HCT116 (cell line): ENCODE measurements at regions not wholly inside any gene's neighbourhood (a gene's known extent, or its start where the extent isn't known, plus 50 kb on each side); places are given as distances from the start of the nearest gene placed in this dataset.

Experiments
- ATAC-seq: fragments of 200-7000 bp; cut with Tn5 transposase; 2 replicates; pipeline ENCODE4 v1.9.1; 2020; ENCODE audit warnings: mild to moderate bottlenecking, moderate library complexity
- BruUV-seq: library from RNA; stranded (reverse); fragments of 400-500 nt; replicated peaks from 2 replicates; lab custom pipeline; 2021; lab: Mats Ljungman, UMichigan
- CTCF ChIA-PET: fragments of 300-600 bp; sonication (Branson Sonifier 250); formaldehyde crosslinking; loops from one replicate; lab custom pipeline; 2021; ENCODE audit warnings: antibody characterized with exemption; lab: Charles Lee
- POLR2A ChIA-PET: fragments of 300-600, 350-600 bp; sonication (Branson Sonifier 250); formaldehyde crosslinking; loops from one replicate; lab custom pipeline; 2021; ENCODE audit warnings: antibody characterized with exemption; lab: Charles Lee
- RAD21 ChIA-PET, 2 experiments: fragments of 300-600 bp; sonication (Branson Sonifier 250); formaldehyde crosslinking; loops; one replicate each; lab custom pipeline; 2023; ENCODE audit warnings: low total read pairs in 2 of 2; ENCODE audit not compliant: uncharacterized antibody in 2 of 2, unreplicated experiment in 2 of 2, low non-redundant PET in 1 of 2; lab: Charles Lee
- DNase-seq: peaks from one replicate; pipeline ENCODE4 v3.0.0-alpha.2; 2010; ENCODE audit warnings: low read depth, low spot score
- H2AFZ ChIP-seq: fragments of 200-600 bp; shearing (Covaris generic), sonication (generic); 2 replicates; pipeline ENCODE4 v1.6.1; 2017; ENCODE audit warnings: low read depth, mixed run types, mixed read lengths, antibody characterized with exemption, low read length; ENCODE audit not compliant: poor library complexity, severe bottlenecking
- H3K27ac ChIP-seq: 2 replicates; pipeline ENCODE4 v1.5.1; 2012; ENCODE audit warnings: low read depth, low read length
- H3K27me3 ChIP-seq: fragments of 200-600 bp; sonication (generic); 2 replicates; pipeline ENCODE4 v1.6.1; 2016; ENCODE audit warnings: mixed run types, low read length, mixed read lengths; ENCODE audit not compliant: insufficient read depth
- H3K36me3 ChIP-seq, 2 experiments: fragments of 200-500 bp in 1 of 2; fragments of 200-600 bp in 1 of 2; sonication (Bioruptor generic) in 1 of 2; sonication (generic) in 1 of 2; 2 replicates each; pipeline versions ENCODE4 v1.5.1 to v1.6.1; 2014 to 2016; ENCODE audit warnings: low read length in 2 of 2, inconsistent platforms in 1 of 2, mixed read lengths in 1 of 2, mixed run types in 1 of 2; ENCODE audit not compliant: insufficient read depth in 2 of 2, control insufficient read depth in 1 of 2
- H3K4me1 ChIP-seq, 2 experiments: fragments of 200-600 bp in 1 of 2; sonication (generic) in 1 of 2; 2 replicates each; pipeline versions ENCODE4 v1.5.1 to v1.6.1; 2012 to 2017; ENCODE audit warnings: low read length in 2 of 2, inconsistent platforms in 1 of 2, mild to moderate bottlenecking in 1 of 2, mixed read lengths in 1 of 2, mixed run types in 1 of 2, moderate library complexity in 1 of 2; ENCODE audit not compliant: insufficient read depth in 2 of 2, control insufficient read depth in 1 of 2
- H3K4me2 ChIP-seq: fragments of 200-600 bp; sonication (generic); 2 replicates; pipeline ENCODE4 v1.6.1; 2017; ENCODE audit warnings: mixed run types, low read length, mixed read lengths
- H3K4me3 ChIP-seq, 2 experiments: fragments of 200-600 bp in 1 of 2; sonication (generic) in 1 of 2; replicated peaks in 1 of 2; 2 replicates each; pipeline ENCODE4 v1.5.1; 2011 to 2016; ENCODE audit warnings: low read length in 2 of 2, control low read depth in 1 of 2, low read depth in 1 of 2, mild to moderate bottlenecking in 1 of 2, mixed read lengths in 1 of 2, mixed run types in 1 of 2
- H3K79me2 ChIP-seq: fragments of 200-600 bp; sonication (generic); 2 replicates; pipeline ENCODE4 v1.6.1; 2017; ENCODE audit warnings: mild to moderate bottlenecking, mixed run types, low read length, moderate library complexity, mixed read lengths; ENCODE audit not compliant: insufficient read depth
- H3K9ac ChIP-seq: fragments of 200-600 bp; sonication (generic); 2 replicates; pipeline ENCODE4 v1.6.1; 2016; ENCODE audit warnings: low read length, mixed read lengths
- H3K9me2 ChIP-seq: fragments of 200-600 bp; sonication (generic), shearing (Covaris generic); 2 replicates; pipeline ENCODE4 v1.6.1; 2017; ENCODE audit warnings: mixed run types, mild to moderate bottlenecking, moderate library complexity; ENCODE audit not compliant: insufficient read depth
- H3K9me3 ChIP-seq, 2 experiments: fragments of 200-500 bp in 1 of 2; fragments of 200-600 bp in 1 of 2; sonication (Bioruptor generic) in 1 of 2; sonication (generic) in 1 of 2; 2 replicates each; pipeline ENCODE4 v1.6.1; 2014 to 2017; ENCODE audit warnings: low read length in 2 of 2, mixed read lengths in 2 of 2, inconsistent platforms in 1 of 2, low read depth in 1 of 2, mild to moderate bottlenecking in 1 of 2, mixed run types in 1 of 2, moderate library complexity in 1 of 2; ENCODE audit not compliant: control insufficient read depth in 1 of 2, insufficient read depth in 1 of 2
- H4K20me1 ChIP-seq: fragments of 200-600 bp; sonication (generic), shearing (Covaris generic); 2 replicates; pipeline ENCODE4 v1.6.1; 2017; ENCODE audit warnings: mixed run types, mild to moderate bottlenecking, moderate library complexity; ENCODE audit not compliant: insufficient read depth
- CBX3 ChIP-seq: IDR thresholded peaks from 2 replicates; pipeline ENCODE4 v1.6.1; 2012; ENCODE audit warnings: low read depth
- CEBPB ChIP-seq: IDR thresholded peaks from 2 replicates; pipeline ENCODE4 v1.6.1; 2012; ENCODE audit warnings: low read depth
- CTCF ChIP-seq, 3 experiments: fragments of 200-600 bp in 1 of 3; sonication (generic) in 1 of 3; IDR thresholded peaks in 2 of 3; conservative IDR thresholded peaks in 1 of 3; 2 replicates each; pipeline ENCODE4 v1.5.1; 2012 to 2017; ENCODE audit warnings: low read depth in 2 of 3, low read length in 2 of 3, antibody characterized with exemption in 1 of 3, borderline replicate concordance in 1 of 3, control low read depth in 1 of 3, mild to moderate bottlenecking in 1 of 3, mixed read lengths in 1 of 3, mixed run types in 1 of 3, moderate library complexity in 1 of 3; ENCODE audit not compliant: insufficient read depth in 1 of 3
- ELF1 ChIP-seq: IDR thresholded peaks from 2 replicates; pipeline ENCODE4 v1.6.1; 2012; ENCODE audit warnings: low read depth, borderline replicate concordance
- EZH2 ChIP-seq: fragments of 200-600 bp; sonication (generic); IDR thresholded peaks from 2 replicates; pipeline ENCODE4 v1.6.1; 2017; ENCODE audit warnings: antibody characterized with exemption, mixed run types
- EZH2phosphoT487 ChIP-seq: fragments of 200-600 bp; IDR thresholded peaks from 2 replicates; pipeline ENCODE4 v1.6.1; 2018; ENCODE audit warnings: antibody characterized with exemption, borderline replicate concordance
- FOSL1 ChIP-seq: IDR thresholded peaks from 2 replicates; pipeline ENCODE4 v1.6.1; 2012; ENCODE audit warnings: low read depth
- JUND ChIP-seq: IDR thresholded peaks from 2 replicates; pipeline ENCODE4 v1.6.1; 2012
- POLR2A ChIP-seq: IDR thresholded peaks from 2 replicates; pipeline ENCODE4 v1.7.0; 2011; ENCODE audit warnings: borderline replicate concordance; ENCODE audit not compliant: insufficient read depth, insufficient read length; ENCODE audit errors: extremely low read depth
- POLR2AphosphoS5 ChIP-seq: IDR thresholded peaks from 2 replicates; pipeline ENCODE4 v1.6.1; 2011; ENCODE audit warnings: mild to moderate bottlenecking, low read depth, low read length, moderate library complexity
- SRF ChIP-seq: IDR thresholded peaks from 2 replicates; pipeline ENCODE4 v1.6.1; 2012; ENCODE audit warnings: low read depth
- TCF7L2 ChIP-seq: IDR thresholded peaks from 2 replicates; pipeline ENCODE4 v1.7.0; 2011; ENCODE audit warnings: borderline replicate concordance, inconsistent platforms; ENCODE audit not compliant: insufficient read depth, insufficient read length; ENCODE audit errors: extremely low read depth
- YY1 ChIP-seq: IDR thresholded peaks from 2 replicates; pipeline ENCODE4 v1.6.1; 2011; ENCODE audit warnings: low read length, low read depth, moderate library complexity, mild to moderate bottlenecking; ENCODE audit not compliant: insufficient replicate concordance; ENCODE audit errors: extremely low read depth
- ZFX ChIP-seq: fragments of 450-650 bp; IDR thresholded peaks from 2 replicates; pipeline ENCODE4 v1.6.1; 2017
- ZNF274 ChIP-seq: fragments of 200-500 bp; sonication (Bioruptor generic); IDR thresholded peaks from 2 replicates; pipeline ENCODE4 v1.6.1; 2014; ENCODE audit warnings: mild to moderate bottlenecking, low read depth, low read length, inconsistent platforms
- intact Hi-C: fragments of 100-400 bp; cut with micrococcal nuclease; formaldehyde crosslinking; loops from 2 replicates; pipeline ENCODE4 v1.10.0; 2022
- TF ChIP-seq, protein P1 (sequence below): IDR thresholded peaks from 2 replicates; pipeline ENCODE4 v1.6.1; 2012; ENCODE audit warnings: low read depth
- TF ChIP-seq, protein P2 (sequence below): IDR thresholded peaks from 2 replicates; pipeline ENCODE4 v1.6.1; 2012

DNA sequence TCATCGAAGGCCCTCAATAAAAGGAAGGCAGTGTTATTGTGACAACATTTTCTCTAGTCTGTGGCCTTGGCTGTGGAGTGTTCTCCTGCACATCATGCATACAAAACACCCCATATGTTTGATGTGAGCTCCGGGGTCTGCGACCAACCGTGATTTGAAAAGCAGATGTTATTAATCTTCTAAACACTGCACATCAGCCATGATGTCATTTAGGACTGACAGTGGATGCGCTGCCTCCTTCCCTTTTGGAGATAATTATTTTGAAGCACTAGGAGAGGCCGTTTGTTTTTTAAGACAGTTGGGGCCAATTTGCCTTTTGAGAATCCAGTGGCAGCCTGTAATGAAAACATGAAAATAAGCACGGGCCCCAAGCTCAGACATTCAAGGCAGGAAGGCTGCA, 1041.6 kb downstream of the BCL11B start:
- CTCF ChIA-PET: no interaction called here
- Histone ChIP-seq H3K27me3 (no peaks in the 10 kb centered on the region), H4K20me1 (no peaks in the 10 kb centered on the region), H3K4me2 (no peak overlapping the region), H3K9me3 (no peaks in the 10 kb centered on the region; a peak in 2 of 4 replicates), H3K36me3 (no peaks in the 10 kb centered on the region), H3K9ac (no peak overlapping the region), H3K27ac (no peak overlapping the region), H2AFZ (no peak overlapping the region), H3K4me1 (no peaks in the 10 kb centered on the region), H3K4me3 (no peak overlapping the region), H3K79me2 (no peaks in the 10 kb centered on the region), H3K9me2 (no peaks in the 10 kb centered on the region)
- DNase-seq (no peak), ATAC-seq (no peak)
- TF ChIP-seq, protein P1, sequence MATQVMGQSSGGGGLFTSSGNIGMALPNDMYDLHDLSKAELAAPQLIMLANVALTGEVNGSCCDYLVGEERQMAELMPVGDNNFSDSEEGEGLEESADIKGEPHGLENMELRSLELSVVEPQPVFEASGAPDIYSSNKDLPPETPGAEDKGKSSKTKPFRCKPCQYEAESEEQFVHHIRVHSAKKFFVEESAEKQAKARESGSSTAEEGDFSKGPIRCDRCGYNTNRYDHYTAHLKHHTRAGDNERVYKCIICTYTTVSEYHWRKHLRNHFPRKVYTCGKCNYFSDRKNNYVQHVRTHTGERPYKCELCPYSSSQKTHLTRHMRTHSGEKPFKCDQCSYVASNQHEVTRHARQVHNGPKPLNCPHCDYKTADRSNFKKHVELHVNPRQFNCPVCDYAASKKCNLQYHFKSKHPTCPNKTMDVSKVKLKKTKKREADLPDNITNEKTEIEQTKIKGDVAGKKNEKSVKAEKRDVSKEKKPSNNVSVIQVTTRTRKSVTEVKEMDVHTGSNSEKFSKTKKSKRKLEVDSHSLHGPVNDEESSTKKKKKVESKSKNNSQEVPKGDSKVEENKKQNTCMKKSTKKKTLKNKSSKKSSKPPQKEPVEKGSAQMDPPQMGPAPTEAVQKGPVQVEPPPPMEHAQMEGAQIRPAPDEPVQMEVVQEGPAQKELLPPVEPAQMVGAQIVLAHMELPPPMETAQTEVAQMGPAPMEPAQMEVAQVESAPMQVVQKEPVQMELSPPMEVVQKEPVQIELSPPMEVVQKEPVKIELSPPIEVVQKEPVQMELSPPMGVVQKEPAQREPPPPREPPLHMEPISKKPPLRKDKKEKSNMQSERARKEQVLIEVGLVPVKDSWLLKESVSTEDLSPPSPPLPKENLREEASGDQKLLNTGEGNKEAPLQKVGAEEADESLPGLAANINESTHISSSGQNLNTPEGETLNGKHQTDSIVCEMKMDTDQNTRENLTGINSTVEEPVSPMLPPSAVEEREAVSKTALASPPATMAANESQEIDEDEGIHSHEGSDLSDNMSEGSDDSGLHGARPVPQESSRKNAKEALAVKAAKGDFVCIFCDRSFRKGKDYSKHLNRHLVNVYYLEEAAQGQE: no peak
- TF ChIP-seq CEBPB (no peak), CBX3 (no peak), FOSL1 (no peak), POLR2A (no peak), SRF (no peak), ZNF274 (no peak), YY1 (no peak), EZH2 (no peak), CTCF (IDR thresholded peaks at IDR 0.05 in 2 of 3, conservative IDR thresholded peaks at IDR 0.05 in 1 of 3; ENCODE audit: borderline replicate concordance in 1 of 3, insufficient read depth in 1 of 3, low read depth in 2 of 3, low read length in 2 of 3) (no peak), EZH2phosphoT487 (no peak), ELF1 (no peak), TCF7L2 (no peak), JUND (no peak), POLR2AphosphoS5 (no peak), ZFX (no peak)
- TF ChIP-seq, protein P2, sequence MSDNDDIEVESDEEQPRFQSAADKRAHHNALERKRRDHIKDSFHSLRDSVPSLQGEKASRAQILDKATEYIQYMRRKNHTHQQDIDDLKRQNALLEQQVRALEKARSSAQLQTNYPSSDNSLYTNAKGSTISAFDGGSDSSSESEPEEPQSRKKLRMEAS: no peak
- POLR2A ChIA-PET: no interaction called here
- no TSS peak for BruUV-seq
- intact Hi-C loops: no loop called here
- RAD21 ChIA-PET: no interaction called here
